GM12878 (cell line): ENCODE measurements at regions not wholly inside any gene's neighbourhood (a gene's known extent, or its start where the extent isn't known, plus 50 kb on each side); places are given as distances from the start of the nearest gene placed in this dataset.

Experiments
- CREB1 ChIP-seq: IDR thresholded peaks from 2 replicates; pipeline ENCODE4 v1.6.1; 2012; ENCODE audit warnings: low read depth, mild to moderate bottlenecking, inconsistent platforms
- EZH2 ChIP-seq: IDR thresholded peaks from 2 replicates; pipeline ENCODE4 v1.6.1; 2012; ENCODE audit warnings: low read depth, mild to moderate bottlenecking, control low read depth, inconsistent platforms, low read length, borderline replicate concordance; ENCODE audit not compliant: control insufficient read depth
- FOS ChIP-seq: IDR thresholded peaks from 3 replicates; pipeline ENCODE4 v1.6.1; 2011; ENCODE audit warnings: borderline replicate concordance; ENCODE audit not compliant: insufficient read length; ENCODE audit errors: extremely low read depth
- GABPA ChIP-seq: IDR thresholded peaks from 2 replicates; pipeline ENCODE4 v1.6.1; 2014; ENCODE audit warnings: antibody characterized with exemption, low read depth, mild to moderate bottlenecking, inconsistent platforms
- SMAD1 ChIP-seq: fragments of 450-650 bp; IDR thresholded peaks from 2 replicates; pipeline ENCODE4 v1.6.1; 2018; ENCODE audit warnings: mild to moderate bottlenecking, low read depth; ENCODE audit not compliant: partially characterized antibody
- SUPT20H ChIP-seq: IDR thresholded peaks from 2 replicates; pipeline ENCODE4 v1.6.1; 2011; ENCODE audit warnings: low read depth, mild to moderate bottlenecking, low read length, moderate library complexity, borderline replicate concordance; ENCODE audit not compliant: control insufficient read depth
- TAF1 ChIP-seq: IDR thresholded peaks from 2 replicates; pipeline ENCODE4 v1.6.1; 2011; ENCODE audit warnings: mild to moderate bottlenecking, low read depth, low read length, borderline replicate concordance
- TBL1XR1 ChIP-seq: IDR thresholded peaks from 2 replicates; pipeline ENCODE4 v1.6.1; 2012; ENCODE audit warnings: low read depth, low read length, improper control_type of control experiment
- YY1 ChIP-seq: IDR thresholded peaks from 2 replicates; pipeline ENCODE4 v1.6.1; 2011; ENCODE audit warnings: low read depth, mild to moderate bottlenecking, low read length
- TF ChIP-seq, protein P1 (sequence below): IDR thresholded peaks from 2 replicates; pipeline ENCODE4 v1.6.1; 2012; ENCODE audit warnings: mild to moderate bottlenecking, low read depth, low read length
- TF ChIP-seq, protein P2 (sequence below), 3 experiments: IDR thresholded peaks in 2 of 3; conservative IDR thresholded peaks in 1 of 3; 2 replicates each; pipeline ENCODE4 v1.5.1; 2011; ENCODE audit warnings: low read depth in 3 of 3, low read length in 3 of 3, mild to moderate bottlenecking in 3 of 3, control low read depth in 2 of 3, moderate library complexity in 2 of 3, inconsistent platforms in 1 of 3, mixed read lengths in 1 of 3; ENCODE audit not compliant: control insufficient read depth in 2 of 3, insufficient read depth in 1 of 3; ENCODE audit errors: extremely low read depth in 1 of 3
- TF ChIP-seq, protein P3 (sequence below): fragments of 450-650 bp; IDR thresholded peaks from 2 replicates; pipeline ENCODE4 v1.6.1; 2017; ENCODE audit warnings: antibody characterized with exemption, mild to moderate bottlenecking, moderate library complexity

DNA sequence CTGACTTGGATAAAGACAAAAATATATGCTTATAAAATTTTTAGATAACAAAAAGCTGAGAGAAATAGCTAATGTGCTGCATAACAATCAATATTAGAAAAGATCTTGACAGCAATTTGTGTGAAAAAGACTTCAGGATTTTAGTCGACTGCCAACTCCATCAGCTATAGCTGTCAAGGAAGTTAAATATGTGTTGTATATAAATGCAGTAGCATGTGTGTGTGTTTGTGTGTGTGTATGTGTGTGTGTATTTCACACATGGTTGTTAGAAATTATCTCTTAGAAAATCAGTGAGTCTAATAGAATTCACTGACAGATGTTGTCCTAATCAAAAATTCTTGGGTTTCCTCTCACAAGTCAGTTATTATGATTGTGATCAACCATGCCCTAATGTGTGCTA is 171.2 kb downstream of the CASP12 start:
- TF ChIP-seq CREB1 = no peak
- no peak for TF ChIP-seq TAF1
- TF ChIP-seq GABPA = no peak
- TF ChIP-seq, protein P1, sequence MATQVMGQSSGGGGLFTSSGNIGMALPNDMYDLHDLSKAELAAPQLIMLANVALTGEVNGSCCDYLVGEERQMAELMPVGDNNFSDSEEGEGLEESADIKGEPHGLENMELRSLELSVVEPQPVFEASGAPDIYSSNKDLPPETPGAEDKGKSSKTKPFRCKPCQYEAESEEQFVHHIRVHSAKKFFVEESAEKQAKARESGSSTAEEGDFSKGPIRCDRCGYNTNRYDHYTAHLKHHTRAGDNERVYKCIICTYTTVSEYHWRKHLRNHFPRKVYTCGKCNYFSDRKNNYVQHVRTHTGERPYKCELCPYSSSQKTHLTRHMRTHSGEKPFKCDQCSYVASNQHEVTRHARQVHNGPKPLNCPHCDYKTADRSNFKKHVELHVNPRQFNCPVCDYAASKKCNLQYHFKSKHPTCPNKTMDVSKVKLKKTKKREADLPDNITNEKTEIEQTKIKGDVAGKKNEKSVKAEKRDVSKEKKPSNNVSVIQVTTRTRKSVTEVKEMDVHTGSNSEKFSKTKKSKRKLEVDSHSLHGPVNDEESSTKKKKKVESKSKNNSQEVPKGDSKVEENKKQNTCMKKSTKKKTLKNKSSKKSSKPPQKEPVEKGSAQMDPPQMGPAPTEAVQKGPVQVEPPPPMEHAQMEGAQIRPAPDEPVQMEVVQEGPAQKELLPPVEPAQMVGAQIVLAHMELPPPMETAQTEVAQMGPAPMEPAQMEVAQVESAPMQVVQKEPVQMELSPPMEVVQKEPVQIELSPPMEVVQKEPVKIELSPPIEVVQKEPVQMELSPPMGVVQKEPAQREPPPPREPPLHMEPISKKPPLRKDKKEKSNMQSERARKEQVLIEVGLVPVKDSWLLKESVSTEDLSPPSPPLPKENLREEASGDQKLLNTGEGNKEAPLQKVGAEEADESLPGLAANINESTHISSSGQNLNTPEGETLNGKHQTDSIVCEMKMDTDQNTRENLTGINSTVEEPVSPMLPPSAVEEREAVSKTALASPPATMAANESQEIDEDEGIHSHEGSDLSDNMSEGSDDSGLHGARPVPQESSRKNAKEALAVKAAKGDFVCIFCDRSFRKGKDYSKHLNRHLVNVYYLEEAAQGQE = no peak
- TF ChIP-seq FOS = no peak
- TF ChIP-seq, protein P2, sequence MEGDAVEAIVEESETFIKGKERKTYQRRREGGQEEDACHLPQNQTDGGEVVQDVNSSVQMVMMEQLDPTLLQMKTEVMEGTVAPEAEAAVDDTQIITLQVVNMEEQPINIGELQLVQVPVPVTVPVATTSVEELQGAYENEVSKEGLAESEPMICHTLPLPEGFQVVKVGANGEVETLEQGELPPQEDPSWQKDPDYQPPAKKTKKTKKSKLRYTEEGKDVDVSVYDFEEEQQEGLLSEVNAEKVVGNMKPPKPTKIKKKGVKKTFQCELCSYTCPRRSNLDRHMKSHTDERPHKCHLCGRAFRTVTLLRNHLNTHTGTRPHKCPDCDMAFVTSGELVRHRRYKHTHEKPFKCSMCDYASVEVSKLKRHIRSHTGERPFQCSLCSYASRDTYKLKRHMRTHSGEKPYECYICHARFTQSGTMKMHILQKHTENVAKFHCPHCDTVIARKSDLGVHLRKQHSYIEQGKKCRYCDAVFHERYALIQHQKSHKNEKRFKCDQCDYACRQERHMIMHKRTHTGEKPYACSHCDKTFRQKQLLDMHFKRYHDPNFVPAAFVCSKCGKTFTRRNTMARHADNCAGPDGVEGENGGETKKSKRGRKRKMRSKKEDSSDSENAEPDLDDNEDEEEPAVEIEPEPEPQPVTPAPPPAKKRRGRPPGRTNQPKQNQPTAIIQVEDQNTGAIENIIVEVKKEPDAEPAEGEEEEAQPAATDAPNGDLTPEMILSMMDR (IDR thresholded peaks at IDR 0.05 in 2 of 3, conservative IDR thresholded peaks at IDR 0.05 in 1 of 3; ENCODE audit: control insufficient read depth in 2 of 3, extremely low read depth in 1 of 3, insufficient read depth in 1 of 3, low read depth in 3 of 3, low read length in 3 of 3) = no peak
- TF ChIP-seq SMAD1 = no peak
- no peak for TF ChIP-seq YY1
- no peak for TF ChIP-seq TBL1XR1
- TF ChIP-seq, protein P3, sequence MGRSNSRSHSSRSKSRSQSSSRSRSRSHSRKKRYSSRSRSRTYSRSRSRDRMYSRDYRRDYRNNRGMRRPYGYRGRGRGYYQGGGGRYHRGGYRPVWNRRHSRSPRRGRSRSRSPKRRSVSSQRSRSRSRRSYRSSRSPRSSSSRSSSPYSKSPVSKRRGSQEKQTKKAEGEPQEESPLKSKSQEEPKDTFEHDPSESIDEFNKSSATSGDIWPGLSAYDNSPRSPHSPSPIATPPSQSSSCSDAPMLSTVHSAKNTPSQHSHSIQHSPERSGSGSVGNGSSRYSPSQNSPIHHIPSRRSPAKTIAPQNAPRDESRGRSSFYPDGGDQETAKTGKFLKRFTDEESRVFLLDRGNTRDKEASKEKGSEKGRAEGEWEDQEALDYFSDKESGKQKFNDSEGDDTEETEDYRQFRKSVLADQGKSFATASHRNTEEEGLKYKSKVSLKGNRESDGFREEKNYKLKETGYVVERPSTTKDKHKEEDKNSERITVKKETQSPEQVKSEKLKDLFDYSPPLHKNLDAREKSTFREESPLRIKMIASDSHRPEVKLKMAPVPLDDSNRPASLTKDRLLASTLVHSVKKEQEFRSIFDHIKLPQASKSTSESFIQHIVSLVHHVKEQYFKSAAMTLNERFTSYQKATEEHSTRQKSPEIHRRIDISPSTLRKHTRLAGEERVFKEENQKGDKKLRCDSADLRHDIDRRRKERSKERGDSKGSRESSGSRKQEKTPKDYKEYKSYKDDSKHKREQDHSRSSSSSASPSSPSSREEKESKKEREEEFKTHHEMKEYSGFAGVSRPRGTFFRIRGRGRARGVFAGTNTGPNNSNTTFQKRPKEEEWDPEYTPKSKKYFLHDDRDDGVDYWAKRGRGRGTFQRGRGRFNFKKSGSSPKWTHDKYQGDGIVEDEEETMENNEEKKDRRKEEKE = no peak
- TF ChIP-seq SUPT20H = no peak
- no peak for TF ChIP-seq EZH2
